ENCODE measurements at regions not wholly inside any gene's neighbourhood (a gene's known extent, or its start where the extent isn't known, plus 50 kb on each side); places are given as distances from the start of the nearest gene placed in this dataset.

GRCh38 chr3:40623567-40623966 lies 98.8 kb downstream of the ZNF621 start:
- DNase-seq = no peak
- H2BK120ac ChIP-seq (ENCODE audit: low read depth, low read length, poor library complexity, severe bottlenecking) = no peak overlapping the region
- H3K4me1 ChIP-seq (ENCODE audit: insufficient read depth, low read length) = no peaks in the 10 kb centered on the region
- H3K27me3 Mint-ChIP-seq (ENCODE audit: low read depth) = peaks cover 3% of the 10 kb centered on the region
- no peak overlapping the region for H4K91ac ChIP-seq (ENCODE audit: insufficient read length, low read depth, low read length)
- H4K5ac ChIP-seq (ENCODE audit: insufficient read length, low read depth, low read length) = no peak overlapping the region
- H3K79me2 ChIP-seq (ENCODE audit: insufficient read depth, low read length) = no peaks in the 10 kb centered on the region
- H3K23me2 ChIP-seq (ENCODE audit: insufficient read length, low read depth, low read length, poor library complexity, severe bottlenecking) = no peaks in the 10 kb centered on the region
- no peak overlapping the region for H3K4ac ChIP-seq (ENCODE audit: low read depth, low read length)
- H2AK5ac ChIP-seq (ENCODE audit: insufficient read length, low read length) = no peak overlapping the region
- no peak for TF ChIP-seq CTCF (conservative IDR thresholded peaks at IDR 0.05)
- H3K23ac ChIP-seq (ENCODE audit: insufficient read length, low read depth, low read length) = no peak overlapping the region
- H3K9ac ChIP-seq (ENCODE audit: extremely low read depth, insufficient read length, low read length) = no peak overlapping the region
- no peak overlapping the region for H3K27ac Mint-ChIP-seq
- no peak overlapping the region for H4K8ac ChIP-seq (replicated peaks; ENCODE audit: insufficient read length, low read depth, low read length)
- H3K27ac ChIP-seq (ENCODE audit: insufficient read length, low read depth, low read length) = no peak overlapping the region
- H2BK20ac ChIP-seq (ENCODE audit: low read depth, low read length, poor library complexity, severe bottlenecking) = no peak overlapping the region
- no peak overlapping the region for H2BK5ac ChIP-seq (ENCODE audit: insufficient read length, low read length)
- H3T11ph ChIP-seq (ENCODE audit: low read length) = no peak overlapping the region
- H2BK12ac ChIP-seq (ENCODE audit: insufficient read length, low read depth, low read length) = no peak overlapping the region
- peaks cover under 1% of the 10 kb centered on the region for H3K9me3 ChIP-seq (ENCODE audit: control insufficient read depth, low read depth, low read length)
- no peak overlapping the region for H3K56ac ChIP-seq (ENCODE audit: insufficient read length, low read depth, low read length)
- H3K4me2 ChIP-seq (ENCODE audit: insufficient read depth, insufficient read length, low read length) = no peak overlapping the region
- H3K4me1 Mint-ChIP-seq = 0 out of 4 replicates have a peak, but pooled peaks cover 0 to 2% of the 10 kb centered on the region in 2 experiments
- H3K4me3 Mint-ChIP-seq = no peak overlapping the region
- H4K20me1 ChIP-seq (ENCODE audit: control insufficient read depth, insufficient read depth, insufficient read length) = no peaks in the 10 kb centered on the region
- peaks cover 5 to 14% (median 5%) of the 10 kb centered on the region in 3 experiments for H3K36me3 Mint-ChIP-seq (ENCODE audit: insufficient read depth in 1 of 3, low read depth in 3 of 3)
- no peak overlapping the region for H2AFZ ChIP-seq (ENCODE audit: low read length)
- H3K14ac ChIP-seq (ENCODE audit: insufficient read depth, low read length) = no peak overlapping the region
- no peak overlapping the region for H3K18ac ChIP-seq (ENCODE audit: insufficient read length, low read depth, low read length)
- H3K27me3 ChIP-seq (ENCODE audit: insufficient read depth, low read length) = no peaks in the 10 kb centered on the region
- WGBS (ENCODE audit: extremely low coverage, insufficient read length, low lambda C conversion rate) = no CpG with 5 or more reads among the region's 1 CpG
- no peaks in the 10 kb centered on the region for H3K79me1 ChIP-seq (ENCODE audit: insufficient read depth, low read depth, low read length, poor library complexity, severe bottlenecking)
- no peak overlapping the region for H2BK15ac ChIP-seq (ENCODE audit: low read depth, low read length)
- peaks cover 4 to 17% of the 10 kb centered on the region in 2 experiments for H3K9me3 Mint-ChIP-seq

Data from H9 (cell line).